ENCODE measurements at regions not wholly inside any gene's neighbourhood (a gene's known extent, or its start where the extent isn't known, plus 50 kb on each side); places are given as distances from the start of the nearest gene placed in this dataset.

DNA sequence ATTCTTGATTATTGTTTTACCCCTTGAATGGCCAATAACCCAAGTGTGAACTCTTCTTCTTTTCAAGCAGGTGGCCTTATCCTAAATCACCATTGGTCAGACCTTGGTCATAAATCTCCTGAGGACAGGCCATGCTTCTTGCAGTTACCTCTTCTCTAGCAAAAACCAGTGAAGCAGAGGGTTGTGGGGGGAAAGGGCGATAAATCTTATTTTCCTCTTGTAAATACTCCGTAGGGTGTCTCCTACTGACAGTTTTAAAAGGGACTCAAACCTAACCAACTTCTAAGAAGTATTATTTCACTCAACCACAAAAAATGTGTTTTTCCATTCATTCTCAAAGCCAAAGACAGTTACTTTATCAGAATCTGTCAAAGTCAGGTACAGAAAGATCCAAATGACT lies 168.1 kb upstream of the RMP24 start:
- WGBS, 4 donors: 80 to 95% (median 85%) methylated on average over 2 of the region's 2 CpGs
- TF ChIP-seq, protein P1, sequence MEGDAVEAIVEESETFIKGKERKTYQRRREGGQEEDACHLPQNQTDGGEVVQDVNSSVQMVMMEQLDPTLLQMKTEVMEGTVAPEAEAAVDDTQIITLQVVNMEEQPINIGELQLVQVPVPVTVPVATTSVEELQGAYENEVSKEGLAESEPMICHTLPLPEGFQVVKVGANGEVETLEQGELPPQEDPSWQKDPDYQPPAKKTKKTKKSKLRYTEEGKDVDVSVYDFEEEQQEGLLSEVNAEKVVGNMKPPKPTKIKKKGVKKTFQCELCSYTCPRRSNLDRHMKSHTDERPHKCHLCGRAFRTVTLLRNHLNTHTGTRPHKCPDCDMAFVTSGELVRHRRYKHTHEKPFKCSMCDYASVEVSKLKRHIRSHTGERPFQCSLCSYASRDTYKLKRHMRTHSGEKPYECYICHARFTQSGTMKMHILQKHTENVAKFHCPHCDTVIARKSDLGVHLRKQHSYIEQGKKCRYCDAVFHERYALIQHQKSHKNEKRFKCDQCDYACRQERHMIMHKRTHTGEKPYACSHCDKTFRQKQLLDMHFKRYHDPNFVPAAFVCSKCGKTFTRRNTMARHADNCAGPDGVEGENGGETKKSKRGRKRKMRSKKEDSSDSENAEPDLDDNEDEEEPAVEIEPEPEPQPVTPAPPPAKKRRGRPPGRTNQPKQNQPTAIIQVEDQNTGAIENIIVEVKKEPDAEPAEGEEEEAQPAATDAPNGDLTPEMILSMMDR (IDR thresholded peaks at IDR 0.05): no peak
- no peak for TF ChIP-seq POLR2A (IDR thresholded peaks at IDR 0.05)
- H3K27ac ChIP-seq: no peak overlapping the region
- intact Hi-C loops (cut with DNase I): loop anchor here in 1 of 10 donors (1.0 kb wide), 1 partner anchor 25 kb away; no protein-coding TSS in a partner anchor
- H3K4me3 ChIP-seq: no peak overlapping the region
- no peaks in the 10 kb centered on the region for H3K27me3 ChIP-seq
- H3K4me1 ChIP-seq: peaks cover 0 to 2% (median 0%) of the 10 kb centered on the region in 12 donors
- no peak for ATAC-seq
- DNase-seq: no peak
- H3K36me3 ChIP-seq: no peaks in the 10 kb centered on the region
- H3K9me3 ChIP-seq: no peaks in the 10 kb centered on the region

DNA sequence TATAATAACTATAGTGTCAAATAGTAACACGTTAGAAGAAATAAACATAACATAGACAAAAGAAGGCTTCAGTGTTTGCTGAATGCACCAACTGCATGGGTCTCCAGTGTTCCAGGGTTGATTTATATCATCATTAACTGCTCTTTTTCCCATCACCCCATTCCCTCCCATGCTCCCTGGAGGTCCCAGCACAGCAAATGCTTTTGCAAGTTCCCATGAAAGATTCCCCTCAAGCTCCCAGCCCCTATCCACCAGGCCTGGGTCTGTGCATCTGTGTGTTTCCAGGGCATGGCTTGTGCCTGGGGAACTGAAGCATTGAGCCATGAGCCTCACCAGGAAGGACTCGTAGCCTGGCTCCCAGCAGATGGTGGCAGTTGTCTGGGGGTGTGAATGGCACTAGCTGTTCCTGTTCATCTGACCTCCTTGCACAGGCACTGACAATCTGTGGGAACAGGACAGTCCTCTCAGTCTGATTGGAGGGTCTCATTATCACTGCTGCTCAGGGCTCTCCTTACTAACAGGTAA lies 164.6 kb upstream of the RMP24 start:
- DNase-seq: no peak
- H3K4me1 ChIP-seq: peaks cover 0 to 2% (median 0%) of the 10 kb centered on the region in 12 donors
- 50 to 81% (median 55%) methylated on average over 2 of the region's 2 CpGs for WGBS, 4 donors
- H3K4me3 ChIP-seq: no peak overlapping the region
- H3K9me3 ChIP-seq: no peaks in the 10 kb centered on the region
- no peak overlapping the region for H3K27ac ChIP-seq
- intact Hi-C loops (cut with DNase I): no loop called here
- no peaks in the 10 kb centered on the region for H3K27me3 ChIP-seq
- no peak for TF ChIP-seq POLR2A (IDR thresholded peaks at IDR 0.05)
- TF ChIP-seq, protein P1 (IDR thresholded peaks at IDR 0.05): no peak
- ATAC-seq: no peak
- no peaks in the 10 kb centered on the region for H3K36me3 ChIP-seq

DNA sequence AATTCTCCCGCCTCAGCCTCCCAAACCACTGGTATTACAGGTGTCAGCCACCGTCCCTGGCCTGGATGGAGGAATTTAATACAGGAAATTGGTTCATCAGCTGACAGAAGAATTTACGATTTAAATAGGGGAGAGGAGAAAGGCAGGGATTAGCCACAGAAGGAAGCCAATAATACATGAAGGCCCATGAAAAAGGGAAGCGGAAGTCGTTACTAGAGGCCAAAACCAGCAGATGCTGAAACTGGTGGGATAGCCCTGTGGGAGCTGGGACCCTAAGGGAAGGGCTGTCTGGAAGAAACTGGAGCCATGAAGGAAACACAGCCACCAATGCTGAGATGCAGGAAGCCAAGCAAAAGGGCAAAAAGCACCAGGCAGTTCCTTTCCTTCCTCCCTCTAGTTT lies 163.7 kb upstream of the RMP24 start:
- ATAC-seq (no peak), DNase-seq (no peak)
- no peaks in the 10 kb centered on the region for H3K9me3 ChIP-seq
- intact Hi-C loops (cut with DNase I): no loop called here
- no peak for TF ChIP-seq POLR2A (IDR thresholded peaks at IDR 0.05)
- TF ChIP-seq, protein P1 (IDR thresholded peaks at IDR 0.05): no peak
- H3K4me3 ChIP-seq: no peak overlapping the region
- H3K36me3 ChIP-seq: no peaks in the 10 kb centered on the region
- peaks cover 0 to 2% (median 0%) of the 10 kb centered on the region in 12 donors for H3K4me1 ChIP-seq
- H3K27ac ChIP-seq: no peak overlapping the region
- no peaks in the 10 kb centered on the region for H3K27me3 ChIP-seq
- 63 to 77% (median 75%) methylated on average over 5 of the region's 5 CpGs for WGBS, 4 donors

DNA sequence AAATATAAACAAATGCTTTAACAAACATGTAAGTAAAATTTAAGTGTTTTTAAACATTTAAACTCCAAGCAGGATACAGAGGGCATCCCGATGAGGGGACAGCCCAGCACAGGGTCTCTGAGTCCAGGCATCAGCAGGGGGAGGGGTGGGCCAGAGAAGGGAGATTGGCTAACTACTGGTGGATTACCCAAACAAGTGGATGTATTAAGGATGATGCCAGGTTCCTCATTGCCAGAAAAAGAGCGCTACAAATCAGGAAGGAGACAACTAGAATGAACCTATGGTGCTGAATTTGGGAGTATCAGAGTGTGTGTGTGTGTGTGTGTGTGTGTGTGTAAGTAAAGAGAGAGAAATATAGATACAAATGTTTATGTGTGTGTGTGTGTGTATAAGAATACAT lies 162.0 kb upstream of the RMP24 start:
- DNase-seq (no peak), ATAC-seq (no peak)
- no peaks in the 10 kb centered on the region for H3K36me3 ChIP-seq
- TF ChIP-seq POLR2A (IDR thresholded peaks at IDR 0.05): no peak
- TF ChIP-seq, protein P1 (IDR thresholded peaks at IDR 0.05): no peak
- no peak overlapping the region for H3K4me3 ChIP-seq
- no peak overlapping the region for H3K27ac ChIP-seq
- 83 to 88% (median 84%) methylated on average over 2 of the region's 2 CpGs for WGBS, 4 donors
- intact Hi-C loops (cut with DNase I): loop anchor here in 1 of 10 donors (5.0 kb wide), 1 partner anchor 33 kb away; no protein-coding TSS in a partner anchor
- H3K9me3 ChIP-seq: no peaks in the 10 kb centered on the region
- H3K27me3 ChIP-seq: no peaks in the 10 kb centered on the region
- peaks cover 0 to 2% (median 0%) of the 10 kb centered on the region in 12 donors for H3K4me1 ChIP-seq

Data from heart left ventricle (tissue), 16 donors.